PC-9 (cell line): ENCODE measurements at regions not wholly inside any gene's neighbourhood (a gene's known extent, or its start where the extent isn't known, plus 50 kb on each side); places are given as distances from the start of the nearest gene placed in this dataset.

Experiments
- CTCF ChIP-seq: fragments of 200-600 bp; sonication (generic); conservative IDR thresholded peaks from 2 replicates; pipeline ENCODE4 v1.6.1; 2017; ENCODE audit warnings: mixed run types, antibody characterized with exemption, mild to moderate bottlenecking, moderate library complexity
- EZH2 ChIP-seq: fragments of 200-600 bp; sonication (generic); IDR thresholded peaks from 2 replicates; pipeline ENCODE4 v1.8.0; 2017; ENCODE audit warnings: antibody characterized with exemption, low read depth

GRCh38 chr16:35187665-35188225, 1728.3 kb downstream of the TP53TG3F start:
- TF ChIP-seq EZH2: no peak
- TF ChIP-seq CTCF: no peak
